Stimulated activated CD4-positive, alpha-beta T cell treated with anti-CD3 and anti-CD28 coated beads, Interleukin-12 subunit alpha, Interleukin-12 subunit beta, amount 100 ng/mL, for 48 hours (primary cell): ENCODE measurements at regions not wholly inside any gene's neighbourhood (a gene's known extent, or its start where the extent isn't known, plus 50 kb on each side); places are given as distances from the start of the nearest gene placed in this dataset.
"Not testable (repeated sequence)": the region's sequence is repeated elsewhere in the genome, so short reads cannot be mapped to it uniquely, and the experiment has no call there.

Experiments used
- DNase-seq, 3 donors: peaks; one replicate each; pipeline ENCODE4 v3.0.0-alpha.2; 2020; ENCODE audit warnings: low read depth in 2 of 3, low spot score in 1 of 3

DNA sequence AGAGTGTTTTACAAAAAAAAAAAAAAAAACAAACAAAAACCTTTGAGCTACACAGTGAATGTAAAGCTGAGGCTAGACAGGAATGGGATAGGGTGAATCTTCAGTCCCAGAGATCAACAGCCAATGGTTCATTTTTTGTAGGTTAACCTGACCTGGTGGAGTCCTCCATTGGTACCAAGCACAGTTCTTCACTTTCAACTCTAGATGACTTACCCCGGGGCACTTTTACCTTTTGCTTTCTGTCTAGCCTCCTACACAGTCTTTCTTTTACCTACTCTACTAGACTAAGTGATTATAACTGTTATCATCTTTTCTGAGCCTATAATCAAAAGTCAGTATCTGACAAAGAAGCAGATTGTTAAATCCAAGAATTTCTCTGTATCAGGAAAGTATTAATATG is 50.9 kb downstream of the ANXA2R start:
- no peak for DNase-seq

DNA sequence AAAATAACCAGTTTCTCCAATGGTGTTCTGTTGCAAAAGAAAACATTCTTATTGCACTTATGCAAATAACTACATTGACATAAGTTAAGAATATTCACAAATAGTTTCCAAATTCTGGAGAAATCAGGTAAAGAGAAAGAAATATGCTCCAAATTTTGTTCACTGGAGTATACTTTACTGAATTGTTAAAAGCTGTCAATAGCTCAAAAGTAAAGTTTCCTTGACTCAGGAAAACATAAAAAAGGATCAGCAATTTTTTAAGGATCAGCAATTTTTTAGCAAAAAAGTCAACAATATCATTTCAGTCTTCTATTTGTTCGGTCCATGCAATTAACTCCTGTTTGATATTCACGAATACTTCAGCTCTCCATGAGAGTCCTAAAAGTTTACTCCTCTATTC is 51.6 kb downstream of the ANXA2R start:
- no peak for DNase-seq

DNA sequence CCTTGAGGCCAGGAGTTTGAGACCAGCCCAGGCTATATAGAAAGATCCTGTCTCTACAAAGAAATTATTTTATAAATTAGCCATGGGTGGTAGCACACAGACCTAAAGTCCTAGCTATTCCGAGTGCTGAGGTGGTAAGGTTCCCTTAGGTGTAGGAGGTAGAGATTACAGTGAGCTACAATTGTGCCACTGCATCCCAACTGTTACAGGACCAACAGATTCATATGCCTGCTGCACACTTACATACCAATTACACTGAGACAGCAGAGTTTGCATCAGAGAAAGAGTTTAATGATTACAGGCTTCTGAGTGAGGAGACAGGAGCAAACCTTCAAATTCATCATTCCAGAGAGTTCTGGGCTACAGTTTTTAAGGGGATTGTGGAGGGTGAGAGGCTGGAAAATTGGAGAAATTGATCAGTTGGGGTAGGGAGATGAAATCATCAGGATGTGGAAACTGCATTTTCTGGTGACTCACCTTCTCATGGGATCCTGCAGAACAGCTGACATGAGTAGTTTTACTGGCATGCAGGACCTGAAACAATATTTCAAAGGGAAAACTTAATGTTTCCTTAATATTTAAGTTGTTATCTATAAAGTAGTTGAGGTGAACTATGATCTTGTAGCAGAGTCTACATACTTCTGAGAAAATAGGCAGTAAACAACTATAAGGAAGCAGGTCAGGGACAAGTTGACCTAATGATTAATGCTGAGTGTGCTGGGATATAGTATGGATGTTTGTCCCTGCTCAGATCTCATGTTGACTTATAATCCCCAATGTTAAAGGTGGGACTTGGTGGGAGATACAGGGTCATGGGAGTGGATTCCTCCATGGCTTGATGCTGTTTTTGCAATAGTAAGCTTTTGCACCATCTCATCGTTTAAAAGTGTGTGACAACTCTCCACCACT is 54.7 kb downstream of the ANXA2R start:
- no peak for DNase-seq

DNA sequence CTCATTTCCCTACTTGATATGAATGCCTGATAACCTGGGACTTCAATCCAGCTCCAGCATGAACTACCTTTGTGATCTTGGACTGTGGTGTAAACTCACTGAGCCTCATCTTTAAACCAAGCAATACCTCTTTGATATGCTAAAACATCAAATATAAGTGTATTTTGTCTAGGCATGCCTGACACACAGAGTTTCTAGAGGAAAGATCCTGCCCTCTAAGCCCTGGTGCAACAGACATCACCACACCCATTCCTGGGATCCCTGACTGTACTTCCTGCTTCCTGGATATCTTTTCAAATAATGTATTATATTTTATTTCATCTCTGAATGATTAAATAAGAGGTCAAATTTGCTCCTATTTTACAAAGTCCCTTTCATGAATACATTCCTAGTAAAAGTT is 55.8 kb downstream of the ANXA2R start:
- DNase-seq, result no peak

DNA sequence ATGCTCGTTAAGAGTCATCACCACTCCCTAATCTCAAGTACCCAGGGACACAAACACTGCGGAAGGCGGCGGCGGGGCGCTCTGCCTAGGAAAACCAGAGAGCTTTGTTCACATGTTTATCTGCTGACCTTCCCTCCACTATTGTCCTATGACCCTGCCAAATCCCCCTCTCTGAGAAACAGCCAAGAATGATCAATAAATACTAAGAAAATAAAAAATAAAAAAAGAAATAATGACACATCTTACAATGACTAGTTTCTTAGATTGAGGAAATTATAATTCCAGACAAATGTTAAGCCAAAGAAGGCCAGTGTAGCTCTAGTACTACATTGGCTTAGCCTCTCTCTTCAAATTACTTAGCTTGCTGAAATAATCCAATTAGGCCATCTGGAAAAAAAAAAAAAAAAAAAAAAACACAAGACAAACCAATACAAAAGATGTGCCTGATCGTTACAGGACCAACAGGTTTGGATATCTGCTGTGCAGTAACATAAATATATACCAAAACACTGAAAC is 58.0 kb downstream of the ANXA2R start:
- no peak for DNase-seq

DNA sequence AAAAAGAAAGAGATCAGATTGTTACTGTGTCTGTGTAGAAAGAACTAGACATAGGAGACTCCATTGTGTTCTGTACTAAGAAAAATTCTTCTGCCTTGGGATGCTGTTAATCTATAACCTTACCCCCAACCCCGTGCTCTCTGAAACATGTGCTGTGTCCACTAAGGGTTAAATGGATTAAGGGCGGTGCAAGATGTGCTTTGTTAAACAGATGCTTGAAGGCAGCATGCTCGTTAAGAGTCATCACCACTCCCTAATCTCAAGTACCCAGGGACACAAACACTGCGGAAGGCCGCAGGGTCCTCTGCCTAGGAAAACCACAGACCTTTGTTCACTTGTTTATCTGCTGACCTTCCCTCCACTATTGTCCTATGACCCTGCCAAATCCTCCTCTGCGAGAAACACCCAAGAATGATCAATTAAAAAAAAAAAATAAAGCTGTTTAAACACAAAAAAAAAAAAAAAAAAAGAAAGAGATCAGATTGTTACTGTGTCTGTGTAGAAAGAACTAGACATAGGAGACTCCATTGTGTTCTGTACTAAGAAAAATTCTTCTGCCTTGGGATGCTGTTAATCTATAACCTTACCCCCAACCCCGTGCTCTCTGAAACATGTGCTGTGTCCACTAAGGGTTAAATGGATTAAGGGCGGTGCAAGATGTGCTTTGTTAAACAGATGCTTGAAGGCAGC is 58.6 kb downstream of the ANXA2R start:
- not testable (repeated sequence) for DNase-seq

DNA sequence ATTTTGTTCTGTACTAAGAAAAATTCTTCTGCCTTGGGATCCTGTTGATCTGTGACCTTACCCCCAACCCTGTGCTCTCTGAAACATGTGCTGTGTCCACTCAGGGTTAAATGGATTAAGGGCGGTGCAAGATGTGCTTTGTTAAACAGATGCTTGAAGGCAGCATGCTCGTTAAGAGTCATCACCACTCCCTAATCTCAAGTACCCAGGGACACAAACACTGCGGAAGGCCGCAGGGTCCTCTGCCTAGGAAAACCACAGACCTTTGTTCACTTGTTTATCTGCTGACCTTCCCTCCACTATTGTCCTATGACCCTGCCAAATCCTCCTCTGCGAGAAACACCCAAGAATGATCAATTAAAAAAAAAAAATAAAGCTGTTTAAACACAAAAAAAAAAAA is 59.1 kb downstream of the ANXA2R start:
- DNase-seq, result not testable (repeated sequence)

DNA sequence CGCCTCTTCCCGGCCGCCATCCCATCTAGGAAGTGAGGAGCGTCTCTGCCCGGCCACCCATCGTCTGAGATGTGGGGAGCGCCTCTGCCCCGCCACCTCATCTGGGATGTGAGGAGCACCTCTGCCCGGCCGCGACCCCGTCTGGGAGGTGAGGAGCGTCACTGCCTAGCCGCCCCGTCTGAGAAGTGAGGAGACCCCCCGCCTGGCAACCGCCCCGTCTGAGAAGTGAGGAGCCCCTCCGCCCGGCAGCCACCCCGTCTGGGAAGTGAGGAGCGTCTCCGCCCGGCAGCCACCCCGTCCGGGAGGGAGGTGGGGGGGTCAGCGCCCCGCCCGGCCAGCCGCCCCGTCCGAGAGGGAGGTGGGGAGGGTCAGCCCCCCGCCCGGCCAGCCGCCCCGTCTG is 59.7 kb downstream of the ANXA2R start:
- DNase-seq, result not testable (repeated sequence)

DNA sequence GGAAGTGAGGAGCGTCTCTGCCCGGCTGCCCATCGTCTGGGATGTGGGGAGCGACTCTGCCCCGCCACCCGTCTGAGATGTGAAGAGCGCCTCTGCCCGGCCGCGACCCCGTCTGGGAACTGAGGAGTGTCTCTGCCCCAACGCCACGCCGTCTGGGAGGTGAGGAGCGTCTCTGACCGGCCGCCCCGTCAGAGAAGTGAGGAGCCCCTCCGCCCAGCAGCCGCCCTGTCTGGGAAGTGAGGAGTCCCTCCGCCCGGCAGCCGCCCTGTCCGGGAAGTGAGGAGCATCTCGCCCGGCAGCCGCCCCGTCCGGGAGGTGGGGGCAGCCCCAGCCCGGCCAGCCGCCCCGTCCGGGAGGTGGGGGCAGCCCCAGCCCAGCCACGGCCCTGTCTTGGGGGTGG is 60.9 kb downstream of the ANXA2R start:
- not testable (repeated sequence) for DNase-seq

DNA sequence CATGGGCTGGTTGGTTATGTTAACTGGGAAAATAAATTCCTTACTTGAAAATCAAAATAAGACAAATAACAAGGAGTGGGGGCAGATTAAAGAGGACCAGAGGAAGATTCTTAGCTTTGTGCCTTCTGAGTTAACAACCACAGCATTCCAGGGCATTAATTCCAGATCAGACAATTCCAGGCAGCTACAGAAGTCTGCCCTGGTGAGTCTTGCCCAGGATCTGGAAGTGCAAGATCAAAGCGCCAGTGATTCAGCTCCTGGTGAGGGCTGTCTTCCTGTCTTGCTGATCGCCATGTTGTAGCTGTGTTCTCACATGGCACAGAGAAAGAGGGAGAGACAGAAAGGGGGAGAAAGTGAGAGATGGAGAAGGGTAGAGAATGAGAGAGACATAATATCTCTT is 65.6 kb downstream of the ANXA2R start:
- no peak for DNase-seq

DNA sequence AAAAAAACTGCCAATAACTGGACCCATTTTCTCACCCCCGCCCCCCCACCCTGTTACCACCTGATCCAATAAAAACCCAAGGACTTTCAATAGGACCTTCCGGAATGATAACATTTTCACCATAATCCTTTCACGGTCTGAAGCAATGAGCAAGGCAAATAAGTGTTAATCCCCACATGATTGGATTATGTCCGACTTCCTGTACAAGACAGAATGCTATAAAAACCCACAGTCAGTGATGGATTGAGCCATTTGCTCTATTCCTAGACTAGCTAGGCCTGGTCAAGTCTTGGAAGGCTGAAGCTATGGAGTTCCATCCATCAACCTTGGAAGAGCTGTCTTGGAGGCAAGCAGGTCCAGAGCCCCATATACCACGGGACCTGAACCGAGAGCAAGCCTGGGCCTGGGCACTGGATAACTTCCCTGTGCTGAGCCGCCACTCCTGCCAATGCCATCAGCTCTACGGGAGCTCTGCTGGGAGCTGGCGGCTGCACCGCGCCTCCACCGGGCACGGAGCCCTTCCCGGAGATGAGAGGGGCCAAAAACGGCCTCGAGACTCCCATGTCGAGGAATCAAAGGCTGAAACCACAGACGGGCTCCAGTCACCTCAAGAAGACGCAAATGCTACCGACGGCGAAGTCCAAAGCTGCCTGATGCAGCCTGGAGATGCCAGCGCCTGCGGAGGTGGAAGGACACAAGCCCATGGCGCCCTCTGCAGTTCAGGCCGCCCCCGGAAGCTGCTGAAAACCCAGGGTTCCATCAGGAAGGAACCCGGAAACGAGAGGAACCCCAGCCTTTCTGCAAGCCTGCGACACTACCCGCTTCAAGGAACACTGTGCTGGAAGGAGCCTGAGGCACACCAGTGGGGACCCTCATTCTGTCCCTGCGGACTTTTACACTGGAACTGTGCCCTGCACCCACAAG is 69.2 kb downstream of the ANXA2R start:
- DNase-seq, result no peak

DNA sequence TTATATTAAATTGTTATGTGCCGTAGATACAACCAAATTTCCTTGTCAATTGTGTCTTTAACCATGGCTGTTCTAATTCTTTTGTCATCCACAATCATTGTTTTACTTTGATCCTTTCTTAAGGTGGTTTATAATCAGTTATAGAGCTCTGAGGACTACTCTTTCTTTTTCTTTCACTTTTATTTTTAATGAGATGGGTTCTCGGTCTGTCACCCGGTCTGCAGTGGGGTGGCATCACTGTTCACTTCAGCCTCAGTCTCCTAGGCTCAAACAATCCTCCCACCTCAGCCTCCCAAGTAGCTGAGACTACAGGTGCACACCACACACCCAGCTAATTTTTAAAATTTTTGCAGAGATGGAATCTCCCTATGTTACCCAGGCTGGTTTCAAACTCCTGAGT is 74.2 kb downstream of the ANXA2R start:
- no peak for DNase-seq

DNA sequence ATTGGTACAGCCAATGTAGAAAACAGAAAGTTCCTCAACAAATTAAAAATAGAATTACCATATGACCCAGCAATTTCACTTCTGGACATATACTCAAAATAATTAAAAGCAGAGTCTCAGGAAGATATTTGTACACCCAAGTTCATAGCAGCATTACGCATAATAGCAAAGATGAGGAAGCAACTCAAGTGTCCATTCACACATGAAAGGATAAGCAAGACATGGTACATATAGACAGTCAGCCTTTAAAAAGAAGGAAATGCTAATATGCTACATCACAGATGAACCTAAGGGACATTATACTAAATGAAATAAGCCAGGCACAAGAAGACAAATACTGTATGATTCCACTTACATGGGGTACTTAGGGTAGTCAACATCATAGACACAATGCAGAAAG is 76.7 kb downstream of the ANXA2R start:
- DNase-seq, result no peak

DNA sequence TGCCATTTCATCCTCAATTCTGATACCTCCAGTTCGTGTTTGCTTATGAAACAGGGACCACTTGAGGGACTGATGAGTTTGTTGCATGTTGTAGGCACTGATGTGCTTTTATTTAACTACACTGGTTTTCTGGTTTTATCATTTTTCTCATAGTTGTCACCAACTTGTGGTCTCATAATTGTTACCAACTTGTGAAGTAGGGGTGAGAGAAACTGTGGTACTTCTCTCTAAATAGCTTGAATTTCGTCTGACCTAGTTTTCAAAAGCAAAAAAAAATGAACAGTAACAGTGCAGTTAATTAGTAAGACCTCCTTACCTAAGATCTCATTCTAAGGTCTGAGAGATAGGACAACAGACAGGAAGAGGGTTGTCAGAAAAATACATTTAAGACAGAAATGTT is 78.0 kb downstream of the ANXA2R start:
- no peak for DNase-seq

DNA sequence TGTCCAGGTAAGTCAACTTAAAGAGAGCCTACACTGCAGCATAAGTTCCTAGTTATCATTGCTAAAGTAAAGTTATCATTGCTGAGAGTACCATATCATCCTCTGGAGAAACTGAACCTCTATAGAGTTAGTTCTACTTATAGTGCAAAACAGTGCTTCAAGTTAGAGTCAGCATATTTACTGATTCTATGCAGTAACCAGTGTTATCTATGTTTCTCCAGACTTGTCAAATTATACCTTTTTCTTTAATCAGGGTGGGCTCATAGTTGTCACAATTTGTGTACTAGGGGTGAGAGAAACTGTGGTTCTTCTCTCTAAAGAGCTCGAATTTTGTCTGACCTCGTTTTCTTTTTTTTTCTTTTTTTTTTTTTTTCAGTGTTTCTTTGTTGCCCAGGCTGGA is 79.6 kb downstream of the ANXA2R start:
- DNase-seq, result no peak

DNA sequence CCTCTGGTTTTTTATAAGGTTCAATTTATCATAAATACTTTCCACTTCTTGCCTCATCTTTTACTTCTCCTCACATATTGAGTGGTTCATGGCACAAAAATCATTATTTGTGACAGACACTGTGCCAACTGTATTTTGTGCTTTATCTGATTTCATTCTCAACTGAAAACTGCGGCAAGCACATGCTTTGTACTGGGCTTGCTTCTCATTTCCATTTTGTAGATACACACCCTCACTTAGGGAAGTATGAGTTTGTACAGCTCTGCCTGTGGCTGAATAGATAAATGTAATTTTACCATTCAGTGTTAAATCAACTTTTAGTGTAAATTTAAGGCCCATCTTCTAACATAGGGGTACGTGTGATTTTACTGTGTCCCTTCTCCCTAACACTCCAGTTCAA is 83.6 kb downstream of the ANXA2R start:
- DNase-seq, result no peak

DNA sequence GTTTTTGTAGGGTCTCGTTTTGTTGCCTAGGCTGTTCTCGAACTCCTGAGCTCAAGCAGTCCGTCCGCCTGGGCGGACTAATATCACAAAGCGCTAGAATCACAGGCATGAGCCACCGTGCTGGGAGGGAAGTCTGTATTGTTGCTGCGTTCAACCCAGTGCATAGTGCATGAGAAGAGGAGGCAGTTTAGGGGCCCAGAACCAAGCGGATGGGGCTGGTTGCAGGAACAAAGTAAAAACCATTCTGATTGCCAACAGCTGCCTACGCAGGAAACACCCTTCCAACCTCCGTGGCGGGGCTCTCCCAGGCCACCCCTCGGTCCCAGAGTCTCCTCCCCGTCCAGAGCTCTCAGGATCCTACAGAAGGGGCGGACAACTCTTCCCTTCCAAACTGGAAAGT is 87.1 kb downstream of the ANXA2R start:
- no peak for DNase-seq

DNA sequence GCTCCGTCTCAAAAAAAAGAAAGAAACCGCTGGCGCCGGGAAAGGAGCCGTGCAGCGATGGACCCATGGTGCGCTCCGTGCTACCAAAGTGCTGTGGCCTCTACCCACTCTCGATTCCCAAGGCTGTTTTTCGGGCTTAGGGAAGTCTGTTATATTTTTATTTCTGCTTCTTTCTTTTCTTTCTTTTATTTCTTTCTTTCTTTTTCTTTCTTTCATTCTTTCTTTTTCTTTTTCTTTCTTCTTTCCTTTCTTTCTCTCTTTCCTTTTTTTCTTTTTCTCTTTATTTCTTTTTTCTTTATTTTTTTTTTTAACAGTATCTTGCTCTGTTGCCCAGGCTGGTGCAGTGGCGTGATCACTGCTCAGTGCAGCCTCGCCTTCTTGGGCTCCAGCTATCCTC is 87.5 kb downstream of the ANXA2R start:
- no peak for DNase-seq

DNA sequence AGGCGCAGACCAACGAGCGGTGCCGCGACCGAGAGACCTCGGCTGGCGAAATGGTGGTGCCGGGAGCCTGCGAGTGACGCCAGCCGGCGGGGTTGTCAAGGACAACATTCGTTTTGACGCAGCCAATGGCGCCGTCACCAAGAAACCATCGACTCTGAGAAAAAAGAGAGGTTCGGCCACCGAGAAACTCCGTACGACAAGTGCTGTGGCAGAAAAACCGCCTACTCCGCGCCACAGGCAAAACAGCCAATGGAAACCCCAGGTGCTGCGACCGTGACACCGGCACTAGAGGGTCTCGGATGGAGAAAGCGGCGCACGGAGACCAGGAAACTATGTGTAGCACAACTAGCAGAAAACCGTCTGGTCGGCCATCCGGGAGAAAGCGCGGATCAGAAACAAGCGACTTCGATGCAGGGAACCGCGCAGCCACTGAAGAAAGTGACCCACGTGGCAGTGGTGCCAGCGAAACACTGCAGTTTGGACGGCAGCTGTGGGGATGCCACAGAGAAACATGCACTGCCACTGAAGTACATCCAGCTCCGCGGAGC is 88.8 kb downstream of the ANXA2R start:
- DNase-seq, result peak; percentile 61 to 63 (median 62)

DNA sequence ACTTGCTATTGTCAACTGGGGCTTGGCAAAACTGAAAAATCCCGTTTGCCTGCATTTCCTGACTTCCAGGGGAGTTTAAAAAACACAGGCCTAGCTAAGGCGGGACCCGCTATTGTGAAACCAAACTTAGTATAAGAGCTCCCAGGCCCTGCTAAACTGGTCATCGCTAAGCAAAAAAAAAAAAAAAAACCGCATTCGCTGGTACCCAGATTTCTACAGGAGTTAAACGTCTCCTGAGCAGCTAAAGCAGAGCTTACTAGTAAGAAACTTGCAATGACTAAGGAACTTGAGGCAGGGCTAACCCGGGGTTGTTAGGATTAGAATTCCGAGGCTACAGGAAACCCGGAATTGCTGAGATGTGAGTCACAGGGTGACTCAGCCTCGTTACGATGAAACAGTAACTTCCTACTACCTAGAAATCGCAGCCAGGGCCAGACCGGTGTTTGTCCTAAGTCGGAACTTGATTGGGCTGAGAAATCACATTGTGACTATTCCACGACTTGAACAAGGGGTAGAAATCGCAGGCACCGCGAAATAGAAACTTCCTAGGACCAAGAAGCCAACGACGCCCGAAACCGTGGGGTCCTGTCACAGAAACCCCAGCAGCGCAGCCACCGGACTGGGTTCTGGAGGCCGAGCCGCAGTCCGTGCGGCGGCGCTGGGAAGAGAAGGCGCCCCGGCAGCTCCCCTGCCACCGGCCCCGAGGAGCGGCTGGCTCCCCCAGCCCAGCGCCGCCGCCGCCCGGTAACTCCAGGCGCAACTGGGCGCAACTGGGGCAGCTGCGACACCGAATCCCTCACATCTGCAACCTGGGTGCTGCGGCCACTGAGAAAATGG is 89.4 kb downstream of the ANXA2R start:
- peak; percentile 61 to 63 (median 62) for DNase-seq
